GM12892 (cell line): ENCODE measurements at regions not wholly inside any gene's neighbourhood (a gene's known extent, or its start where the extent isn't known, plus 50 kb on each side); places are given as distances from the start of the nearest gene placed in this dataset.
A peak's percentile ranks its signal among the peaks of the same experiment; 100 is the strongest.

ENCODE experiments used
- DNase-seq: peaks from one replicate; pipeline ENCODE4 v3.0.0; 2011; ENCODE audit not compliant: insufficient read length
- FAIRE-seq: peaks from 2 replicates; lab custom pipeline; 2011; peaks lifted over from hg19 to GRCh38; lab: Jason Lieb, UNC
- POLR2A ChIP-seq: IDR thresholded peaks from 2 replicates; pipeline ENCODE4 v1.6.1; 2011; ENCODE audit warnings: low read depth, low read length, control low read depth
- POLR2AphosphoS5 ChIP-seq: IDR thresholded peaks from 2 replicates; pipeline ENCODE4 v1.6.1; 2011; ENCODE audit warnings: low read depth, low read length, control low read depth
- TAF1 ChIP-seq: IDR thresholded peaks from 2 replicates; pipeline ENCODE4 v1.6.1; 2011; ENCODE audit warnings: low read depth, mild to moderate bottlenecking, control low read depth, low read length, borderline replicate concordance

- FAIRE-seq = no peak
- TF ChIP-seq POLR2A = no peak
- TF ChIP-seq POLR2AphosphoS5 = no peak
- TF ChIP-seq TAF1 = no peak
- no peak for DNase-seq
Measured at GRCh38 chr11:111107501-111107900, 138.0 kb upstream of the POU2AF2 start.

GRCh38 chr11:111106641-111107040, 138.9 kb upstream of the POU2AF2 start:
- TF ChIP-seq TAF1 (no peak), POLR2AphosphoS5 (no peak), POLR2A (no peak)
- no peak for DNase-seq
- FAIRE-seq = peak; percentile 53

- FAIRE-seq = no peak
- no peak for TF ChIP-seq POLR2A
- no peak for TF ChIP-seq POLR2AphosphoS5
- no peak for TF ChIP-seq TAF1
- no peak for DNase-seq
Measured at GRCh38 chr11:111105566-111105965, 140.0 kb upstream of the POU2AF2 start.

GRCh38 chr11:111104185-111104584, 141.3 kb upstream of the POU2AF2 start:
- FAIRE-seq (peak; percentile 70), DNase-seq (no peak)
- TF ChIP-seq POLR2A = no peak
- TF ChIP-seq TAF1 = no peak
- TF ChIP-seq POLR2AphosphoS5 = no peak

- FAIRE-seq (peak; percentile 77), DNase-seq (no peak)
- TF ChIP-seq POLR2AphosphoS5 (no peak), POLR2A (no peak), TAF1 (no peak)
Measured at GRCh38 chr11:111101881-111102280, 143.6 kb upstream of the POU2AF2 start.

- FAIRE-seq = no peak
- no peak for DNase-seq
- TF ChIP-seq TAF1 = no peak
- no peak for TF ChIP-seq POLR2AphosphoS5
- TF ChIP-seq POLR2A = no peak
Measured at GRCh38 chr11:111099028-111099713, 146.4 kb upstream of the POU2AF2 start.

- DNase-seq (no peak), FAIRE-seq (peak; percentile 67)
- TF ChIP-seq POLR2A = no peak
- no peak for TF ChIP-seq POLR2AphosphoS5
Measured at GRCh38 chr11:111098091-111098490, 147.4 kb upstream of the POU2AF2 start.

GRCh38 chr11:111097191-111097590, 148.3 kb upstream of the POU2AF2 start:
- FAIRE-seq (no peak), DNase-seq (no peak)
- no peak for TF ChIP-seq TAF1
- TF ChIP-seq POLR2AphosphoS5 = no peak
- no peak for TF ChIP-seq POLR2A

GRCh38 chr11:111095327-111095726, 150.2 kb upstream of the POU2AF2 start:
- DNase-seq (no peak), FAIRE-seq (no peak)
- no peak for TF ChIP-seq POLR2AphosphoS5
- TF ChIP-seq TAF1 = no peak
- no peak for TF ChIP-seq POLR2A

- DNase-seq (no peak), FAIRE-seq (peak; percentile 79)
- TF ChIP-seq POLR2AphosphoS5 (no peak), TAF1 (no peak), POLR2A (no peak)
Measured at GRCh38 chr11:111093061-111093460, 152.5 kb upstream of the POU2AF2 start.

GRCh38 chr11:111091321-111091938, 154.1 kb upstream of the POU2AF2 start:
- TF ChIP-seq TAF1 (no peak), POLR2AphosphoS5 (no peak), POLR2A (no peak)
- DNase-seq = no peak
- no peak for FAIRE-seq

GRCh38 chr11:111089759-111090158, 155.8 kb upstream of the POU2AF2 start:
- FAIRE-seq = peak; percentile 33
- TF ChIP-seq POLR2A (no peak), TAF1 (no peak), POLR2AphosphoS5 (no peak)

More at GRCh38 chr11:111089759-111090158, 155.8 kb upstream of the POU2AF2 start:
- DNase-seq = no peak
